Loucy (cell line): ENCODE measurements at regions not wholly inside any gene's neighbourhood (a gene's known extent, or its start where the extent isn't known, plus 50 kb on each side); places are given as distances from the start of the nearest gene placed in this dataset.

Experiments
- H2AFZ ChIP-seq: fragments of 200-600 bp; sonication (generic); 2 replicates; pipeline ENCODE4 v1.6.0; 2016; ENCODE audit warnings: antibody characterized with exemption, mild to moderate bottlenecking, low read length, moderate library complexity
- H3F3A ChIP-seq: fragments of 200-600 bp; 2 replicates; pipeline ENCODE4 v1.6.0; 2016; ENCODE audit warnings: antibody characterized with exemption, low read depth, mild to moderate bottlenecking
- H3K27me3 ChIP-seq: fragments of 200-600 bp; sonication (generic); 2 replicates; pipeline ENCODE4 v1.6.1; 2014; ENCODE audit warnings: low read length, mild to moderate bottlenecking; ENCODE audit not compliant: insufficient read depth, poor library complexity, severe bottlenecking
- H3K36me3 ChIP-seq: fragments of 200-600 bp; sonication (generic); 2 replicates; pipeline ENCODE4 v1.6.1; 2016; ENCODE audit warnings: low read length; ENCODE audit not compliant: insufficient read depth
- H3K4me1 ChIP-seq: fragments of 200-600 bp; sonication (generic); 2 replicates; pipeline ENCODE4 v1.5.1; 2014; ENCODE audit warnings: low read length, mild to moderate bottlenecking; ENCODE audit not compliant: insufficient read depth, poor library complexity, severe bottlenecking
- H3K4me2 ChIP-seq: fragments of 200-600 bp; sonication (generic); 2 replicates; pipeline ENCODE4 v1.6.0; 2014; ENCODE audit warnings: antibody characterized with exemption, low read length, low read depth, mild to moderate bottlenecking; ENCODE audit not compliant: poor library complexity, severe bottlenecking
- H3K4me3 ChIP-seq: fragments of 200-600 bp; sonication (generic); 2 replicates; pipeline ENCODE4 v1.5.1; 2014; ENCODE audit warnings: low read length, mild to moderate bottlenecking, mixed read lengths; ENCODE audit not compliant: poor library complexity, severe bottlenecking
- H3K79me2 ChIP-seq: fragments of 200-600 bp; sonication (generic); 2 replicates; pipeline ENCODE4 v1.6.1; 2014; ENCODE audit warnings: low read length; ENCODE audit not compliant: insufficient read depth
- H3K9ac ChIP-seq: fragments of 200-600 bp; sonication (generic); 2 replicates; pipeline ENCODE4 v1.6.0; 2014; ENCODE audit warnings: mild to moderate bottlenecking, low read depth, low read length, moderate library complexity; ENCODE audit not compliant: poor library complexity, severe bottlenecking
- H3K9me2 ChIP-seq: fragments of 200-600 bp; sonication (generic); replicated peaks from 2 replicates; pipeline ENCODE4 v1.6.1; 2016; ENCODE audit warnings: low read depth, low read length, mixed read lengths
- H3K9me3 ChIP-seq: fragments of 200-600 bp; sonication (generic); 2 replicates; pipeline ENCODE4 v1.6.1; 2014; ENCODE audit warnings: mild to moderate bottlenecking, antibody characterized with exemption, low read length, low read depth; ENCODE audit not compliant: insufficient read depth
- H4K20me1 ChIP-seq: fragments of 200-600 bp; sonication (generic); 2 replicates; pipeline ENCODE4 v1.6.0; 2014; ENCODE audit warnings: antibody characterized with exemption, low read length, mild to moderate bottlenecking; ENCODE audit not compliant: insufficient read depth, poor library complexity, severe bottlenecking
- EZH2phosphoT487 ChIP-seq: fragments of 200-600 bp; IDR thresholded peaks from 2 replicates; pipeline ENCODE4 v1.6.1; 2018; ENCODE audit warnings: antibody characterized with exemption, mild to moderate bottlenecking, moderate library complexity, borderline replicate concordance
- TF ChIP-seq, protein P1 (sequence below): fragments of 200-600 bp; sonication (generic); conservative IDR thresholded peaks from 2 replicates; pipeline ENCODE4 v1.5.1; 2014; ENCODE audit warnings: mild to moderate bottlenecking, antibody characterized with exemption, low read length

DNA sequence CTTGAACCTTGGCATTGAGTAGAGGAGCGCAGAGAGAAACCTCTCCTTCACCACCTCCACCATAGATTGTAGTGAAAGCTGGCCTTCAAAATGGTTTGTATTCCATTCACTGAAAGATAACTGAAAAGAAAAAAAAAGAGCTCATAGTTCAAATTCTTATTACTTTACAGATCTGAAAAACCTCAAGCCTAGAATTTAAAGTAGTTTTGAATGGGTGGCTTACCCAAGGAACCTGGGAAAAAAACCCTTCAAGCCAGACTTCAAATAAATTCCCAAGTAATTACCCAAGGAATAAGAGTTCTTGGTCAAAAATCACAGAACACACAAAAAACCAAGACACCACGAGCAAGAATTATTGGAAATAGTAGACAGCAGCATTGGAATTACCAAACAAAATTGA is 83.6 kb upstream of the TMEM33 start:
- Histone ChIP-seq H2AFZ (no peak overlapping the region), H3K4me1 (no peaks in the 10 kb centered on the region), H3K4me3 (no peak overlapping the region), H3K9ac (no peak overlapping the region), H3K27me3 (no peaks in the 10 kb centered on the region), H3K9me3 (no peaks in the 10 kb centered on the region), H4K20me1 (no peaks in the 10 kb centered on the region), H3K4me2 (no peak overlapping the region), H3K36me3 (no peaks in the 10 kb centered on the region), H3K9me2 (no peaks in the 10 kb centered on the region), H3K79me2 (no peaks in the 10 kb centered on the region), H3F3A (no peaks in the 10 kb centered on the region)
- TF ChIP-seq, protein P1, sequence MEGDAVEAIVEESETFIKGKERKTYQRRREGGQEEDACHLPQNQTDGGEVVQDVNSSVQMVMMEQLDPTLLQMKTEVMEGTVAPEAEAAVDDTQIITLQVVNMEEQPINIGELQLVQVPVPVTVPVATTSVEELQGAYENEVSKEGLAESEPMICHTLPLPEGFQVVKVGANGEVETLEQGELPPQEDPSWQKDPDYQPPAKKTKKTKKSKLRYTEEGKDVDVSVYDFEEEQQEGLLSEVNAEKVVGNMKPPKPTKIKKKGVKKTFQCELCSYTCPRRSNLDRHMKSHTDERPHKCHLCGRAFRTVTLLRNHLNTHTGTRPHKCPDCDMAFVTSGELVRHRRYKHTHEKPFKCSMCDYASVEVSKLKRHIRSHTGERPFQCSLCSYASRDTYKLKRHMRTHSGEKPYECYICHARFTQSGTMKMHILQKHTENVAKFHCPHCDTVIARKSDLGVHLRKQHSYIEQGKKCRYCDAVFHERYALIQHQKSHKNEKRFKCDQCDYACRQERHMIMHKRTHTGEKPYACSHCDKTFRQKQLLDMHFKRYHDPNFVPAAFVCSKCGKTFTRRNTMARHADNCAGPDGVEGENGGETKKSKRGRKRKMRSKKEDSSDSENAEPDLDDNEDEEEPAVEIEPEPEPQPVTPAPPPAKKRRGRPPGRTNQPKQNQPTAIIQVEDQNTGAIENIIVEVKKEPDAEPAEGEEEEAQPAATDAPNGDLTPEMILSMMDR: no peak
- no peak for TF ChIP-seq EZH2phosphoT487

DNA sequence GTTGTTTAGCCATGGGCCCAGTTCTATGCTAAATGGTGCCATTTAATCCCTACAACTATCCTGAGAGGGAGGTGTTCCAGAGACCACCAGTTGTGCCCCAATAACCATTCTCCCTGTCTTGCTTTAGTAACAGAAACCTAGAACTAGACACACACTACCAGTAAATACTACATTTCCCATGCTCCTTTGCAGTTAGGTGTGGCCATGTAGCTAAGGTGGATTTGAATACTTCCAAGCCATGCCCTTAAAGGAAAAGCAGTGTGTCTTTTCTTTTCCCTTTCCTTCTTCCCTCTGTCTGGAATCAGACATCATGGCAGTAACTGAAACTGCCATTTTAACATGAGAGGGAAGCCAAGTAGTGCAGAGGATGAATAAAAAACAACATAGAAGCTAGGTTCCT is 90.9 kb upstream of the TMEM33 start:
- Histone ChIP-seq H3K79me2 (no peaks in the 10 kb centered on the region), H4K20me1 (no peaks in the 10 kb centered on the region), H3K4me1 (no peaks in the 10 kb centered on the region), H3K4me3 (no peak overlapping the region), H3K36me3 (no peaks in the 10 kb centered on the region), H3K9ac (no peak overlapping the region), H3F3A (no peaks in the 10 kb centered on the region), H3K9me3 (no peaks in the 10 kb centered on the region), H2AFZ (no peak overlapping the region), H3K4me2 (no peak overlapping the region), H3K9me2 (no peaks in the 10 kb centered on the region), H3K27me3 (no peaks in the 10 kb centered on the region)
- no peak for TF ChIP-seq EZH2phosphoT487
- TF ChIP-seq, protein P1: no peak

DNA sequence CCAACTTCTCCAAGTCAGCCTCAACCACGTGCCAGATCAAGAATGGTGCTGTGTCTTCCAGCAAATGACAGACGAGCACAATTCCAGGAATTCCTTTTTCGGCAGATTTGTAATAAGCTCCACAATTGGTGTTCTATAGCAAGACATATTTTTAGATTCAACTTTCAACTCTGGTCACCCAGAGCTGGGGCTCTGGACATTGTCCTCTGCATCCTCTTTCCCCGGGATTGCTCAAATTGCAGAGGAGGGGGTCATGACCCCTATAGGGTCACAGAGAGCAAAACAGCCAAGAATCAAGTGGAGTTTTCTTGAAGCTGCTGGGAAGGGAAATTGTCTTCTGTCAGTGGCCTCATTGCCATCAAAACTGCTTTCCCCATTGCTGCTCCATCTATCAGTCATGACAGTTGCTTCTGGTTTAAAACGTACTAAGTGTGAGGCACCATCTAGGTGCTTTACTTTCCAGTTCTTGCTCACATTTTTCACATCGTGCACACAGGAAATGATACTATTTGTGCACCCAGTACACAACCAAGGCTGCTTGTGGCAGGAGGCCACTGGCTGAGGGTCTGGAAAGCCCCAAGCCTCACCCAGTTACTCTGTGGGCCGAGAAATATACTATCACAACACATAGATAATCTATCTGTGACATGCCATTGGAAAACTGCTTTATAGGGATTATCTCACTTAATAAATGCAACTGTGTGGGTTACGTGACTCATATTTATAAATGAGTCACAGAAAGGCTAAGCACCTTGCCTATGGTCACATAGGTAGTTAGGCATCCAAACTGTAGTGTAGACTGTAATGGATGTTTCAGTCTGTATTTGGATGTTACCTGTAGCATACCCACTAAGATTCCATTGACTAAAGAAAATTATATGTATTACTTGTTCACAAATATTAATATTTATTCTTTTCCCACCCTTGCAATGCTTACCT is 91.7 kb upstream of the PHOX2B start:
- Histone ChIP-seq H2AFZ (no peak overlapping the region), H3K4me2 (no peak overlapping the region)

More for the DNA sequence above, 91.7 kb upstream of the PHOX2B start:
- Histone ChIP-seq H3K9me2 (no peaks in the 10 kb centered on the region), H3K4me1 (no peaks in the 10 kb centered on the region), H4K20me1 (no peaks in the 10 kb centered on the region), H3K4me3 (no peak overlapping the region), H3K27me3 (no peaks in the 10 kb centered on the region), H3F3A (no peaks in the 10 kb centered on the region), H3K9me3 (no peaks in the 10 kb centered on the region), H3K36me3 (no peaks in the 10 kb centered on the region), H3K79me2 (no peaks in the 10 kb centered on the region), H3K9ac (no peak overlapping the region)
- TF ChIP-seq, protein P1: no peak
- no peak for TF ChIP-seq EZH2phosphoT487
